Body of pancreas (tissue), 4 donors: ENCODE measurements at regions not wholly inside any gene's neighbourhood (a gene's known extent, or its start where the extent isn't known, plus 50 kb on each side); places are given as distances from the start of the nearest gene placed in this dataset.

Source experiments
- CTCF ChIP-seq, 7 experiments: fragments of 450-650 bp in 4 of 7; fragments of 200-600 bp in 3 of 7; sonication (generic) in 3 of 7; IDR thresholded peaks; one replicate each; pipeline ENCODE4 v1.5.1; 2016 to 2019; ENCODE audit warnings: antibody characterized with exemption in 7 of 7
- POLR2A ChIP-seq, 3 donors: fragments of 450-650 bp; IDR thresholded peaks; one replicate each; pipeline ENCODE4 v1.6.1; 2016; ENCODE audit warnings: antibody characterized with exemption in 3 of 3, mild to moderate bottlenecking in 2 of 3

DNA sequence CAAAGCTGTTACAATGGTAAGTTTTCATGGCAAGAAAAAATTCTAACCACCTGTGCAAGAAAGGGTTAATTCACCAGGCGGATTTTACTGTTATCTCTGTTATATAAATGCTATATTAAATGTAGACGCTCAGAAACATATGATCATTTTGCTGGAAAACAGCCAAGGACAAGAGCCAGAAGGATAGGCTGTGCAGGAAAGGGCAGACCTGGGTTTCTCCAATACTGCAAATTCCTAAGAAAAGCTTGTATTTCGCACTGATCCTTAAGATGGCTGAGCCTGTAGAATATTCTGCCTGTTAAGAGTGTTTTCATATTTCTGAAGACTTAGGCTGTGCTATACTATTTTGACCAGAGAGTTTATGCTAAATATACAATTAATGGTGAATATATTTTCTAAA lies 564.1 kb upstream of the KCND2 start:
- no peak for TF ChIP-seq POLR2A (IDR thresholded peaks at IDR 0.05)
- TF ChIP-seq CTCF (IDR thresholded peaks at IDR 0.05) = no peak
